ENCODE measurements at regions not wholly inside any gene's neighbourhood (a gene's known extent, or its start where the extent isn't known, plus 50 kb on each side); places are given as distances from the start of the nearest gene placed in this dataset.

- TF ChIP-seq CTCF (IDR thresholded peaks at IDR 0.05) (no peak), MAX (IDR thresholded peaks at IDR 0.05; ENCODE audit: low read depth) (no peak), FOXJ3 (CRISPR knock-in tag; IDR thresholded peaks at IDR 0.05) (no peak), POLR2AphosphoS5 (IDR thresholded peaks at IDR 0.05; ENCODE audit: low read depth, low read length) (no peak), EP300 (IDR thresholded peaks at IDR 0.05; ENCODE audit: borderline replicate concordance in 1 of 2, low read depth in 1 of 2, low read length in 1 of 2) (no peak), RFX5 (IDR thresholded peaks at IDR 0.05; ENCODE audit: low read length) (no peak), RAD21 (IDR thresholded peaks at IDR 0.05; ENCODE audit: low read length) (no peak), FOSL2 (IDR thresholded peaks at IDR 0.05; ENCODE audit: borderline replicate concordance, low read depth) (no peak), IRF3 (IDR thresholded peaks at IDR 0.05; ENCODE audit: low read depth, low read length) (no peak)
Observed at GRCh38 chr13:107079423-107080049, 511.6 kb upstream of the ARGLU1 start.
